GM10266 (cell line): ENCODE measurements at regions not wholly inside any gene's neighbourhood (a gene's known extent, or its start where the extent isn't known, plus 50 kb on each side); places are given as distances from the start of the nearest gene placed in this dataset.

Source experiments
- DNase-seq: peaks from one replicate; pipeline ENCODE4 v3.0.0; 2012; ENCODE audit errors: extremely low spot score
- TF ChIP-seq, protein P1 (sequence below): IDR thresholded peaks from 2 replicates; pipeline ENCODE4 v1.5.1; 2012; ENCODE audit warnings: mild to moderate bottlenecking, low read depth; ENCODE audit not compliant: control insufficient read depth, insufficient read depth; ENCODE audit errors: missing control alignments

GRCh38 chr6:47132724-47133123, 90.6 kb upstream of the ADGRF1 start:
- no peak for DNase-seq
- TF ChIP-seq, protein P1, sequence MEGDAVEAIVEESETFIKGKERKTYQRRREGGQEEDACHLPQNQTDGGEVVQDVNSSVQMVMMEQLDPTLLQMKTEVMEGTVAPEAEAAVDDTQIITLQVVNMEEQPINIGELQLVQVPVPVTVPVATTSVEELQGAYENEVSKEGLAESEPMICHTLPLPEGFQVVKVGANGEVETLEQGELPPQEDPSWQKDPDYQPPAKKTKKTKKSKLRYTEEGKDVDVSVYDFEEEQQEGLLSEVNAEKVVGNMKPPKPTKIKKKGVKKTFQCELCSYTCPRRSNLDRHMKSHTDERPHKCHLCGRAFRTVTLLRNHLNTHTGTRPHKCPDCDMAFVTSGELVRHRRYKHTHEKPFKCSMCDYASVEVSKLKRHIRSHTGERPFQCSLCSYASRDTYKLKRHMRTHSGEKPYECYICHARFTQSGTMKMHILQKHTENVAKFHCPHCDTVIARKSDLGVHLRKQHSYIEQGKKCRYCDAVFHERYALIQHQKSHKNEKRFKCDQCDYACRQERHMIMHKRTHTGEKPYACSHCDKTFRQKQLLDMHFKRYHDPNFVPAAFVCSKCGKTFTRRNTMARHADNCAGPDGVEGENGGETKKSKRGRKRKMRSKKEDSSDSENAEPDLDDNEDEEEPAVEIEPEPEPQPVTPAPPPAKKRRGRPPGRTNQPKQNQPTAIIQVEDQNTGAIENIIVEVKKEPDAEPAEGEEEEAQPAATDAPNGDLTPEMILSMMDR, result no peak

- DNase-seq, result no peak
- TF ChIP-seq, protein P1, result no peak
Observed at GRCh38 chr6:47131773-47132172, 89.6 kb upstream of the ADGRF1 start.

DNA sequence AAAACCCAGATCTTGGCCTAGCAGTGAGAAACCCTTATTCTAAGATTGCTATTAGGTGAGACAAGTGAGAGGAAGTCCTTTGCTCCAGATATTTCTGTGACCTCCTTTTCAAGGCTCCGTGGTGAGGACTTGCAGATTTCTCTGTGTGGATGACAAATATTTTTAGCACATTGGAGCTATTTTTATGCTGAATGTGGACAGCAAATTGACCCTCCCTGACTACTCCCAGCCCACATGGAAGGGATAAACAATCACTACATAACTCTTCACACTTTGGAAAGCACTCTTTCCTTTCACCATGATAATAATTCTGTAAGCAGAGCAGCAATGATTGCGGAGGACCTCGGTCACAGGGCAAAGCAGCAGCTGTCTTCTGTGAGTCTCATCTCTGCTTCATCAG, 88.0 kb upstream of the ADGRF1 start:
- TF ChIP-seq, protein P1, result no peak
- DNase-seq, result no peak

DNA sequence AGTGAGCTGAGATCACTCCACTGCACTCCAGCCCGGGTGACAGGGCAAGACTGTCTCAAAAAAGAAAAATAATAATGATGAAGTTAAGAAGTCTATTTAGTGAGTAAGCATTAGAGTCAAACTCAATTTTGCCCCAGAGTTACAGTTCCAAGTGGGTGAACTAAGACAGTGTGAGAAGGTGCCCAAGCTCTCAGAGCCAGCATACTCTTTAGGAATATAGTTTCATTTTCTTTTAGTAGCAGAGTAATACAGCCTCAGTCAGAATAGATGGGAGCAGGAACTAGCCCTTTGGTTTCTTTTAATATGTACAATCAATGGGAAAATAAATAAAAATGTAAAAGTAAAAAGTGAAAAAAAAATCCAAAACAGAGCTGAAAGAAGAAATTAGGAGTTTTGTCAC, 87.0 kb upstream of the ADGRF1 start:
- TF ChIP-seq, protein P1, result no peak
- DNase-seq, result no peak

DNA sequence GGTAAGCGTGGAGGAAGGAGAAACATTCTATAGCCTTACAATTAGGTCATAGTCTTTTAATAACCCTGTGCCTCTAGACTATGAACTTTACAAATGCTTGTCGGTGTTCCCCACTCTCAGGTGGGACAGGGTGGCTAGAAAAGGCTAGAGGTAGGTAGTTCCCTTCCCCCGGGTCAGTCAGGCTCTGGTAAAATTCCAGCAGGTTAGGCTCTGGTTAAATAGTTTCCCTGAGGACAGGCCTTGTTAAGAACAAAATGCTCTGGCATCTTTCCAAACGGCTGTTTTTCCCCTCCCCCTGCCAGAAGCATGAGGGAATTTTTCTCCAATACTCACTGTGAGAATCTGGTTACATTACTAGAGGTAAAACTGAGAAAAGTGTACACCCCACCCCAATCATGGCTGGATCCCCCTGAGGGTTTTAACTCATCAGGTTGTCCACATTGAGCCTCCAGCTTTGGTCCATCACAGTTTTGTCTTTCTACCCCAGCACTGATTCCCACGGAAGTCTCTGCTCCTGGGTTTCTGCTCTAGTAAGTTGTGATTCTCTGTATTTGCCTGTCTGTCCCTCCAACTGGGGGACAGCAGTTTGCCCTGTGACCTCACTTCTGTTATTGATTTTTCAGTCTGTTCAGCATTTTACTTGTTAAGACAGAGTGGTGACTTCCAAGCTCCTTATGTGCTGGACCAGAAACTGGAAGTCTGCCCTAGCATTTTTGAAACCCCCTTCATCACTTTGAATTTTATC, 84.7 kb upstream of the ADGRF1 start:
- DNase-seq, result no peak
- TF ChIP-seq, protein P1, result no peak

- TF ChIP-seq, protein P1, result no peak
- no peak for DNase-seq
Observed at GRCh38 chr6:47118611-47119010, 76.5 kb upstream of the ADGRF1 start.

GRCh38 chr6:47117314-47117713, 75.2 kb upstream of the ADGRF1 start:
- no peak for DNase-seq
- TF ChIP-seq, protein P1, result no peak
